HFFc6 (cell line): ENCODE measurements at regions not wholly inside any gene's neighbourhood (a gene's known extent, or its start where the extent isn't known, plus 50 kb on each side); places are given as distances from the start of the nearest gene placed in this dataset.

ENCODE experiments used
- DNase-seq: peaks from one replicate; pipeline ENCODE4 v3.0.0-alpha.2; 2018
- H3K27ac Mint-ChIP-seq: 2 replicates; pipeline ENCODE4 v1.8.0; 2020; ENCODE audit warnings: mild to moderate bottlenecking, mixed read lengths
- H3K27me3 Mint-ChIP-seq: 2 replicates; pipeline ENCODE4 v1.8.0; 2021; ENCODE audit warnings: mild to moderate bottlenecking, moderate library complexity, mixed read lengths; ENCODE audit not compliant: insufficient read depth
- H3K36me3 Mint-ChIP-seq: 2 replicates; pipeline ENCODE4 v1.8.0; 2021; ENCODE audit warnings: low read depth, mixed read lengths
- H3K4me1 Mint-ChIP-seq: 2 replicates; pipeline ENCODE4 v1.8.0; 2020; ENCODE audit warnings: low read depth, mixed read lengths
- H3K4me3 Mint-ChIP-seq: 2 replicates; pipeline ENCODE4 v1.8.0; 2020; ENCODE audit warnings: mild to moderate bottlenecking, moderate library complexity, mixed read lengths
- H3K9me3 Mint-ChIP-seq: 2 replicates; pipeline ENCODE4 v1.8.0; 2020; ENCODE audit warnings: mild to moderate bottlenecking, mixed read lengths
- CTCF ChIP-seq: fragments of 200-600 bp; sonication (generic); IDR thresholded peaks from 2 replicates; pipeline ENCODE4 v1.5.0; 2021; ENCODE audit warnings: antibody characterized with exemption, mild to moderate bottlenecking

GRCh38 chr6:104639668-104640067 is 220.1 kb downstream of the HACE1 start:
- Mint-ChIP-seq H3K4me1 (no peaks in the 10 kb centered on the region; the same call in 1 of the 2 replicates), H3K27ac (no peak overlapping the region), H3K9me3 (no peaks in the 10 kb centered on the region; the same call in 1 of the 2 replicates), H3K36me3 (no peaks in the 10 kb centered on the region), H3K4me3 (no peak overlapping the region), H3K27me3 (no peaks in the 10 kb centered on the region)
- no peak for TF ChIP-seq CTCF
- DNase-seq = no peak

GRCh38 chr6:104638841-104639290 is 220.9 kb downstream of the HACE1 start:
- Mint-ChIP-seq H3K36me3 (no peaks in the 10 kb centered on the region), H3K27me3 (no peaks in the 10 kb centered on the region), H3K9me3 (no peaks in the 10 kb centered on the region; the same call in 1 of the 2 replicates), H3K27ac (no peak overlapping the region), H3K4me1 (no peaks in the 10 kb centered on the region; the same call in 1 of the 2 replicates), H3K4me3 (no peak overlapping the region)
- DNase-seq = no peak
- no peak for TF ChIP-seq CTCF

GRCh38 chr6:104633125-104633524 is 226.6 kb downstream of the HACE1 start:
- Mint-ChIP-seq H3K27ac (no peak overlapping the region), H3K4me3 (no peak overlapping the region), H3K36me3 (no peaks in the 10 kb centered on the region), H3K4me1 (peaks cover 11% of the 10 kb centered on the region; the same call in 1 of the 2 replicates), H3K27me3 (no peaks in the 10 kb centered on the region), H3K9me3 (no peaks in the 10 kb centered on the region)
- DNase-seq = no peak
- no peak for TF ChIP-seq CTCF

GRCh38 chr6:104632588-104632987 is 227.1 kb downstream of the HACE1 start:
- Mint-ChIP-seq H3K27me3 (no peaks in the 10 kb centered on the region), H3K4me3 (no peak overlapping the region), H3K4me1 (peaks cover 11% of the 10 kb centered on the region; the same call in 1 of the 2 replicates), H3K9me3 (no peaks in the 10 kb centered on the region), H3K36me3 (no peaks in the 10 kb centered on the region), H3K27ac (no peak overlapping the region)
- no peak for TF ChIP-seq CTCF
- no peak for DNase-seq

GRCh38 chr6:104630955-104631354 is 228.8 kb downstream of the HACE1 start:
- no peaks in the 10 kb centered on the region; the same call in 1 of the 2 replicates for H3K27me3 Mint-ChIP-seq
- no peaks in the 10 kb centered on the region for H3K36me3 Mint-ChIP-seq
- H3K27ac Mint-ChIP-seq = no peak overlapping the region
- peaks cover 11% of the 10 kb centered on the region; the same call in 1 of the 2 replicates for H3K4me1 Mint-ChIP-seq
- no peaks in the 10 kb centered on the region for H3K9me3 Mint-ChIP-seq
- no peak for TF ChIP-seq CTCF
- H3K4me3 Mint-ChIP-seq = no peak overlapping the region
- DNase-seq = no peak

- H3K4me1 Mint-ChIP-seq = peaks cover 13% of the 10 kb centered on the region
- no peak overlapping the region for H3K4me3 Mint-ChIP-seq
- no peaks in the 10 kb centered on the region for H3K9me3 Mint-ChIP-seq
- no peaks in the 10 kb centered on the region for H3K36me3 Mint-ChIP-seq
- TF ChIP-seq CTCF = no peak
- no peak for DNase-seq
- no peaks in the 10 kb centered on the region; the same call in 1 of the 2 replicates for H3K27me3 Mint-ChIP-seq
- no peak overlapping the region for H3K27ac Mint-ChIP-seq
Measured at GRCh38 chr6:104630522-104630921, 229.2 kb downstream of the HACE1 start.
